Hepatocyte (in vitro differentiated cells): ENCODE measurements at regions not wholly inside any gene's neighbourhood (a gene's known extent, or its start where the extent isn't known, plus 50 kb on each side); places are given as distances from the start of the nearest gene placed in this dataset.

Experiments
- DNase-seq: peaks from one replicate; pipeline ENCODE4 v3.0.0-alpha.2; 2016; ENCODE audit warnings: low spot score
- H2AFZ ChIP-seq: fragments of 200-600 bp; sonication (generic); 2 replicates; pipeline ENCODE4 v1.6.0; 2016; ENCODE audit warnings: antibody characterized with exemption, mild to moderate bottlenecking
- H3K27ac ChIP-seq: fragments of 200-600 bp; sonication (generic); 2 replicates; pipeline ENCODE4 v1.5.1; 2016; ENCODE audit warnings: mild to moderate bottlenecking
- H3K27me3 ChIP-seq: fragments of 200-600 bp; sonication (generic); 2 replicates; pipeline ENCODE4 v1.6.1; 2016
- H3K36me3 ChIP-seq: fragments of 200-600 bp; sonication (generic); replicated peaks from 2 replicates; pipeline ENCODE4 v1.5.1; 2016; ENCODE audit warnings: low read depth; ENCODE audit not compliant: insufficient read depth
- H3K4me1 ChIP-seq: fragments of 200-600 bp; sonication (generic); 2 replicates; pipeline ENCODE4 v1.5.1; 2016; ENCODE audit warnings: mild to moderate bottlenecking, moderate library complexity; ENCODE audit not compliant: insufficient read depth
- H3K4me2 ChIP-seq: fragments of 200-600 bp; sonication (generic); 2 replicates; pipeline ENCODE4 v1.6.0; 2016
- H3K4me3 ChIP-seq: fragments of 200-600 bp; sonication (generic); 2 replicates; pipeline ENCODE4 v1.5.1; 2016; ENCODE audit warnings: mild to moderate bottlenecking
- H3K79me2 ChIP-seq: fragments of 200-600 bp; sonication (generic); 2 replicates; pipeline ENCODE4 v1.6.0; 2017; ENCODE audit warnings: mild to moderate bottlenecking
- H3K9me2 ChIP-seq: fragments of 200-600 bp; sonication (generic); replicated peaks from 2 replicates; pipeline ENCODE4 v1.6.0; 2017; ENCODE audit warnings: mild to moderate bottlenecking; ENCODE audit not compliant: insufficient read depth
- H3K9me3 ChIP-seq: fragments of 200-600 bp; sonication (generic); 2 replicates; pipeline ENCODE4 v1.5.1; 2016; ENCODE audit warnings: low read depth, mild to moderate bottlenecking
- H4K20me1 ChIP-seq: fragments of 200-600 bp; sonication (generic); 2 replicates; pipeline ENCODE4 v1.6.0; 2016; ENCODE audit warnings: mild to moderate bottlenecking; ENCODE audit not compliant: insufficient read depth, poor library complexity, severe bottlenecking
- CTCF ChIP-seq: fragments of 200-600 bp; sonication (generic); IDR thresholded peaks from 2 replicates; pipeline ENCODE4 v1.5.1; 2016; ENCODE audit warnings: antibody characterized with exemption, mild to moderate bottlenecking; ENCODE audit not compliant: poor library complexity
- EZH2 ChIP-seq: fragments of 200-600 bp; sonication (generic); IDR thresholded peaks from 2 replicates; pipeline ENCODE4 v1.6.1; 2016; ENCODE audit warnings: antibody characterized with exemption, mild to moderate bottlenecking, borderline replicate concordance
- EZH2phosphoT487 ChIP-seq: fragments of 200-600 bp; sonication (generic); IDR thresholded peaks from one replicate; pipeline ENCODE4 v1.6.1; 2018; ENCODE audit warnings: antibody characterized with exemption, mild to moderate bottlenecking, low read depth, moderate library complexity; ENCODE audit not compliant: unreplicated experiment, severe bottlenecking
- WGBS: methylation state at CpG from one replicate; pipeline ENCODE4 v1.1.6; 2016; ENCODE audit warnings: low lambda C conversion rate; ENCODE audit errors: missing lambda C conversion rate; 5-methylcytosine and 5-hydroxymethylcytosine counted together

DNA sequence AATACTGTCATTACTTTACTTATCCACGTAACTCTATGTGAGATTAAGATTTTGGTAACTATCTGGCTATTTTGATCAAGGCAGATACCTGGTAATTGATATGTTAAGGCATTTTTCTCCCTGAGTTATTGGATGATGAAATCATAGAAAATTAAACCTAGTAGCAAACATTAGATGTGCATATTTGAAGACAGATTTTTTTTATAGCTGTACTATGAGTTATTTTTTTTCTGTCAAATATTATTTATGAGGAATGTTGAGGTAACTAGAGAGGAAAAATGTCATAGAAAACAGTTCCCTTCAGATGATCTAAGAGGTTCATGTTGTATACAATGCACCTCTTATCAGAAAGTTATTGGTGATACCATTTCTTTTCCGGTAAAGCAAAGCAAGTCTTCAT is 64.9 kb upstream of the SLC38A2 start:
- H3K4me2 ChIP-seq: no peak overlapping the region
- no peaks in the 10 kb centered on the region for H3K36me3 ChIP-seq
- H3K4me3 ChIP-seq: no peak overlapping the region
- peaks cover under 1% of the 10 kb centered on the region for H3K4me1 ChIP-seq
- 89% methylated on average over 2 of the region's 2 CpGs for WGBS
- no peak for TF ChIP-seq CTCF
- no peak for TF ChIP-seq EZH2phosphoT487
- no peak for TF ChIP-seq EZH2
- no peaks in the 10 kb centered on the region for H3K9me3 ChIP-seq
- H2AFZ ChIP-seq: no peak overlapping the region
- H3K79me2 ChIP-seq: no peaks in the 10 kb centered on the region
- no peaks in the 10 kb centered on the region for H4K20me1 ChIP-seq
- H3K27ac ChIP-seq: no peak overlapping the region
- no peaks in the 10 kb centered on the region for H3K27me3 ChIP-seq
- no peak for DNase-seq
- H3K9me2 ChIP-seq: no peaks in the 10 kb centered on the region

DNA sequence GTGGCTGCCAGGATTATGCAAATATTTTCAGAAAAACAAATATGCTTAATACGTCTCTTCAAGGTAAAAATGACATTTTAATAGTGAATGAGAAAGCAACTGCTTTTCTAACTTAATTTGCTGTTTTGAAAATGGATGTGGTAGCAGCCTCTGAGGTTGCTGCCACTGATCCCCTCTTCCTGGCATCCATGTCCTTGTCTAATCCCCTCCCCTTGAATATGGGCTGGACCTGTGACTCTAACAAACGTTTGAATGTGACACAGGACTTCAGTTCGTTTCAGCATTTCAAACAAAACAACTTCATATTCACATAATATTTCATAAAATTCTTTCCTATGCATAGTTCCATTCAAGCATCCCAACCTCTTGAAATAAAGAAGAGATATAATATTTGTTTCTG is 64.2 kb upstream of the SLC38A2 start:
- 47% methylated on average over 3 of the region's 3 CpGs for WGBS
- Histone ChIP-seq H3K4me1 (peaks cover 7% of the 10 kb centered on the region), H3K36me3 (no peaks in the 10 kb centered on the region), H3K79me2 (no peaks in the 10 kb centered on the region), H2AFZ (no peak overlapping the region), H3K4me2 (no peak overlapping the region), H3K4me3 (no peak overlapping the region), H4K20me1 (no peaks in the 10 kb centered on the region), H3K9me2 (no peaks in the 10 kb centered on the region), H3K27me3 (no peaks in the 10 kb centered on the region), H3K9me3 (no peaks in the 10 kb centered on the region), H3K27ac (no peak overlapping the region)
- no peak for DNase-seq
- no peak for TF ChIP-seq EZH2phosphoT487
- TF ChIP-seq EZH2: no peak

DNA sequence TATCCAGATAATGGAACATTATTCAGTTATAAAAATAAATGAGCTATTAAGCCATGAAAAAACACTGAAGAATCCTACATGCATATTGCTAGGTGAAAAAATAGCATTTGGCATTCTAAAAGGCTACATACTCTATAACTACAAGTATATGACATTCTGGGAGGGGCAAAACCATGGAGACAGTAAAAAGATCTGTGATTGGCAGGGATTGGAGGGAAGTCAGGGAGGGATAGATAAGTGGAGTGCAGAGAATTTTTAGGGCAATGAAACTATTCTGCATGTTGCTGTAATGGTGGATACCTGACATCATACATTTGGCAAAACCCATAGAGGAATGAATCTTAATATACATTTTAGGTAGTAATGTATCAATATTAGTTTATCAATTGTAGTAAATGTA is 63.1 kb upstream of the SLC38A2 start:
- no peak for DNase-seq
- no peaks in the 10 kb centered on the region for H3K9me3 ChIP-seq
- TF ChIP-seq EZH2: no peak
- no peak for TF ChIP-seq CTCF
- no peak for TF ChIP-seq EZH2phosphoT487
- no peaks in the 10 kb centered on the region for H3K79me2 ChIP-seq
- H3K27ac ChIP-seq: no peak overlapping the region
- no peaks in the 10 kb centered on the region for H3K36me3 ChIP-seq
- no peaks in the 10 kb centered on the region for H3K27me3 ChIP-seq
- H2AFZ ChIP-seq: no peak overlapping the region
- H3K4me2 ChIP-seq: no peak overlapping the region
- H3K4me3 ChIP-seq: no peak overlapping the region
- H4K20me1 ChIP-seq: no peaks in the 10 kb centered on the region
- H3K9me2 ChIP-seq: no peaks in the 10 kb centered on the region
- H3K4me1 ChIP-seq: peaks cover 10% of the 10 kb centered on the region

DNA sequence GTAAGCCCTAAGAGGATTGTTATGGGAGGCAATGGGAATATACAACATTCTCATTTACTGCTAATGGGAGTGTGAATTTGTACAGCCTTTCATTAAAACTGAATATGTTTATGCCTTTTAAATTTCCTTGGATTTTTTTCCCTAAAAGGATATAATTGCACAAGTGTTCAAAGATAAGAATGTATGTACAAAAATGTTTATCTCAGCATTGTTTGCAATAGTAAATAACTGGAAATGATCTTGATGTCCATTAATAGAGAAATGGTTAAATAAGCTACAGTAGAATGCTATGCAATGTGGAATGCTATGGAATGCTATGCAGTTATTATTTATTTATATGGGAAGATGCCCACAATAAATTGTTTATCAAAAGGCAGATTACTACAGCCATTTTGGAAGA is 62.5 kb upstream of the SLC38A2 start:
- no peaks in the 10 kb centered on the region for H3K27me3 ChIP-seq
- no peaks in the 10 kb centered on the region for H4K20me1 ChIP-seq
- H3K79me2 ChIP-seq: no peaks in the 10 kb centered on the region
- H2AFZ ChIP-seq: no peak overlapping the region
- DNase-seq: no peak
- TF ChIP-seq EZH2phosphoT487 (no peak), EZH2 (no peak), CTCF (no peak)
- no peak overlapping the region for H3K4me3 ChIP-seq
- H3K27ac ChIP-seq: no peak overlapping the region
- peaks cover 14% of the 10 kb centered on the region for H3K4me1 ChIP-seq
- H3K4me2 ChIP-seq: no peak overlapping the region
- H3K36me3 ChIP-seq: no peaks in the 10 kb centered on the region
- no peaks in the 10 kb centered on the region for H3K9me2 ChIP-seq
- no peaks in the 10 kb centered on the region for H3K9me3 ChIP-seq
